HG03354 (cell line): ENCODE measurements at regions not wholly inside any gene's neighbourhood (a gene's known extent, or its start where the extent isn't known, plus 50 kb on each side); places are given as distances from the start of the nearest gene placed in this dataset.

ENCODE experiments used
- ATAC-seq: cut with Tn5 transposase; IDR thresholded peaks from one replicate; pipeline ENCODE4 v1.9.1; 2021; ENCODE audit warnings: mild to moderate bottlenecking; ENCODE audit not compliant: unreplicated experiment, poor library complexity, severe bottlenecking

- no peak for ATAC-seq
Observed at GRCh38 chr9:24488896-24489295, 56.8 kb downstream of the IZUMO3 start.

DNA sequence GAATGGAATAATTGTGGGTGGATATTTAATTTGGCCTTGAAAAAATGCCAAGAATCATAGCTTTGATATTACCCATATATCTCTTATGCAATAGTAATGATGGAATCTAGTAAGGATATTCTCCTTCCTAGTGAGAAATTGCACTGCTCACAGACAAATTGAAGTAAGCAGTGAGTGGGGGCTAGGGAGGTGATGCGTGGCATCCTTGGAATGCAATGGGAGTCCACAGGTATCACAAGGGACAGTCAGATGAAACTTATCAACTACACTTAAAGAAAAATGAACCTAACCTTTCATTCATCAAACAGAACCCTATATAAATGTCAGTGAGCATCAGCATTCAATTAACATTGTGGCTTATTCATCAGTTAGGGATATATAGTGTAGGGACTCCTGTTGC is 57.8 kb downstream of the IZUMO3 start:
- ATAC-seq: no peak

GRCh38 chr9:24487250-24487861 is 58.3 kb downstream of the IZUMO3 start:
- ATAC-seq: no peak

DNA sequence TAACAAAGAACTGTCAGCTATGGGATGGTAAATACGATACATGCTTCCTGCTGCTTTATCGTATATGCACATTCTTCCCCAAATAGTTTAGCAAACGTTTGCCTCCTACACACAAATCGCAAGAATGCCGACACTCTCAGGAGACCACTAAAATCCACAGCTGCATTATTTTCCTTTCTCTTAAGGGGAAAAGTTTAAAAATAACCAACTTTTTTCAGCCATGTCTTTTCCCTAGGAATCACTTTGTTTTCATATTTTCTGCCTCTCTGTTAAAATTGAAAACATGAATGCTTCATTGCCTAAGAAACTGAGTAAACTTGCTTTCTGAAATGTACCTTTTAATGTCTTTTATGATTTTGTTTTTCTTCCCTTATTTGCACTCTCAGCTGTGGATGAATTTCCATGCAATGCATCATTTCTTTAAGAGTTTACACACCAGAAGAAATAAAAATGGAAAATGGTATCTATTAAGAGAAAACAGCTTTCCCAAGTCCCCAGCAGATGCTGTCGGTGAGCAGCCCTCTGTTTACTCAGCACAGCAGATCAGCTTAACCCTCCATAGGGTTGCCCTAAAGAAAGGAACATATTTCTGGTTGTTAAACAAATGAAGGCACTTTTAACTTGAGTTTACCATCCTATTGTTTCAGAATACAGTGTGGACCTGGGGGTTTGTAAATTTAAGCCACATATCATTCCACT is 66.2 kb downstream of the IZUMO3 start:
- ATAC-seq: no peak

DNA sequence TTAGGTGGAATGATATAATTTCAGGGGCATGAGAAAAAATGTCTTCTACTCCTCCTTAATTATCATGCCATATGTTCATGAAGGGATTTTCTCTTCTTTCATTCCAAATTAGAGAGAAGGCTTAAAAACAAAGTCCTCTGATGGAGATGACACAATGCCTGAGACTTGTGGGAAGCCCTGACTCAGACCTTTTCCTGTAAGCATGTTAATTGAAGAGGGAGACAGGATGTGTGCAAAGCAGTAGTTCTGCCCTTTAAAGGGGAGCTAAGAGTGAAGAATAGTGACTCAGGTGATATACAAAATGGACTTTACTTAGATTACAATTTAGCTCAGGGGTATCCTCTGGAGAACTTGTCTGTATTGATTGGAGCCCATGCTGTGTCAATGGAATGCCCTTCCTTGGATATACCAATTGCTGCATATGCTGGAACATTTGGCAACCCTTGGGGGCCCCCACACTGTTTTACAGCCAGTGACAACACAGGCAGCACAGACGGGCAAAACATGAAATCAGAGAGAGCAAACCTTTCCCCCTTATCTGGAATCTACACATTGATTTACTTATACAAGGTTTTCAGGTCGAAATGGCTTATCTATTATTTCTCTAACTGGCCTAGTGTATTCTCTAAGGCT is 81.3 kb downstream of the IZUMO3 start:
- ATAC-seq: no peak

GRCh38 chr9:24462951-24463350 is 82.7 kb downstream of the IZUMO3 start:
- ATAC-seq: no peak

- ATAC-seq: no peak
Observed at GRCh38 chr9:24460781-24461180, 84.9 kb downstream of the IZUMO3 start.

GRCh38 chr9:24459953-24460352 is 85.7 kb downstream of the IZUMO3 start:
- no peak for ATAC-seq

DNA sequence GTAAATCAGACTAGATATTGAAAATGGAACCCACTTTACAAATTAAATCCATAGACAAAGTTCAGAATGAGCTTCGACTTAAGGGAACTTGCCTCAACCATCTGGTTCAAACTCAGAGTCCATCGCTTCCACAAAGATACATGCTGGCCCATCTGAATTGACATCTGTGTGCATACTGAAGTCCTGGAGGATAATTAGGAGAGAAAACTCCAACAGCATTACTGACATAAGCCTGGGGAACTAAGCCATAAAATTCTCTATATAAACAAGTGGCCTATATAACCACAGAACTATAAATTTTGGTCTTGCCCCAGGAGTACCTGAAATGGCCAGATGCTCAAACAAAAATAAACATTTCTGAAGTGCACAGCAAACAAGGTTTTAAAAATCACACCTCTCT is 94.4 kb downstream of the IZUMO3 start:
- ATAC-seq: no peak

GRCh38 chr9:24449976-24450375 is 95.7 kb downstream of the IZUMO3 start:
- ATAC-seq: no peak

GRCh38 chr9:24439456-24439855 is 106.2 kb downstream of the IZUMO3 start:
- ATAC-seq: no peak

DNA sequence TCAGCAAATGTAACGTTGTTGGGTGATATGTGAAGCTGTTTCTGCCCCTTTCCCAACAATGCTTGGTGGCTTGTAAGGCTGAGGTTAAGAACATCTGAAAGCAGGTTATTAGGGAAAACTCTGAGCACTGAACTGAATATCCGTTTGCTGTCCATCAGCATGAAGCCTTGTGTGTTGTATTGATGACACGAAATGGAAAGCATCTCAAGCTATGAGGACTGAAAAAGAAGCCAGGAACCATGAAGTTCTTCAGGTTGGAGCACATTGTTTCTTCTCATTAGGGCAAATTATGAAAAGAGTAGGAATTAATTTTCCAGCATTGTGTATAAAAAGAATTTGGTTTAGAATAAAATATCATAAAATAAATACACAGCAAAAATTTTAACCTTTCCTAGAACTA is 106.8 kb downstream of the IZUMO3 start:
- no peak for ATAC-seq

DNA sequence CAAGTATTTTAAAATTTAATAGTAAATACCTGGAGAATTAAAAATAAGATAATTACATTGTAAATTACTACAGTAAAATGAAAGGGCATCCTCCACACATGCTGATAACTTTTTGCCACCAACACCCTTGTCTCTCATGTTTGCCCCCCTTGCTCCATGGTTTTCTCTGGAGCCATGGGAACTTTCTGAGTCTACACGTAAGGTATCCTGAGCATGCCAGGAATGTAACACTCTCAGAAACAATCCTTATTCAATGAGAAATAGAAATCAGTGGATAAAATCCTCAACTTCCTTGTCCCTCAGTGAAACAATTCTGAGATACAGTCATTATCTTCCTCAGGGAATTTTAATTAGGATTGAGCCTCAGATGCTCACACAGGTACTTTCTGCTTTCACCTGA is 108.9 kb downstream of the IZUMO3 start:
- ATAC-seq: no peak

DNA sequence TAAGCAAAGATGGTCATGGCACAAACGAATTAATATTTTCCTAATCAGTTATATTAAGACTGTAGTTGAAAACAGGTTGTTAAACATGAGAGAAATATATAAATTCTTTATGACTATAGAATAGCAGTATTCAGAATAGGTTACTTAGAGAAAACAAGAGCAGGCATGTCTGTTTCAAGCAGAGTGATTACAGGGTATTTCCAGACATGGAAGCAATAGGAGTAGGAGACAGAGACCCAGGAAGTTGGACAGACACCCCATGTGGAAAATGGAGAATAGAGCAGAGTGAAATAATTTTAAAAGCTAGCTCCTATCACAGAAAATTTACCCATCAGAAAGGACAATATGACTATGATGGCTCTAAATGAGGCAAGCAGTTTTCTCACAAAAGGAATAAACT is 111.5 kb downstream of the IZUMO3 start:
- no peak for ATAC-seq

DNA sequence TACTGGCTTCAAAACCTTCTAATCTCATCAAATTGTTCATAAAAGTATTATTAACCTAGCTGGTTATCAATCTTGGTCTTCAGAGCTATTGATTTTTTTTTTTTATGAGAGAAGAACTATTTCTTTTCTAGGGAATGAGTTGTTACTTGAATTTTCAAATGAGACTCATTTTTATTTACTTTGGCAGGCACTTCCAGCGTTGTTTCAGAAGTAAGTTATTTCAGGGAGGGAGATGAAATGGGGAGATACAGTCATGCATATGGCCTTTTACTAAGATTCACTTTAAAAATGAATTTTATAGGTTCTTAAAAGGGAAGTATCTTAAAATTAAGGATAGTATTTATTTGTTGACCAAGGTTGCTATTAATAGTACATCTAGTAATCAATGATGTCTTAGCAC is 129.6 kb downstream of the IZUMO3 start:
- no peak for ATAC-seq

GRCh38 chr9:24413651-24414050 is 132.0 kb downstream of the IZUMO3 start:
- no peak for ATAC-seq

DNA sequence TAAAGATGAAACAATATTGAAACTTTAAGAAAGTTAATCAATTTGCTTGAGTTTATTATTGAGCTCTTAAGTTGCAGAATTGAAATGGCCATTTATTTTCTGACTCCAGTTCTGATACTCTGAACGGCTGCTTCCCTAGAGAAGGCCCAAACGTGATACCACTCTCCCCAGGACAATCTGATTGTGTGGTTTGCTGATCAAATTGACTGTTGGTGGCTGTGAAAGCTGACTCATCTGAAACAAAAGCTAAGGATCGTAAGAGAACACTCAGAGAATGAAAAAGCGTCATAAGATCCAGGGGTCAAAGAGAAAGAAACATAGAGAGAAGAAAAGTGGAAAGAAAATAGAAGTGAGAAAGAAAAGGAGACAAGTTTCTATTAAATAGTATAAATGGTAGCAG is 147.2 kb downstream of the IZUMO3 start:
- no peak for ATAC-seq

DNA sequence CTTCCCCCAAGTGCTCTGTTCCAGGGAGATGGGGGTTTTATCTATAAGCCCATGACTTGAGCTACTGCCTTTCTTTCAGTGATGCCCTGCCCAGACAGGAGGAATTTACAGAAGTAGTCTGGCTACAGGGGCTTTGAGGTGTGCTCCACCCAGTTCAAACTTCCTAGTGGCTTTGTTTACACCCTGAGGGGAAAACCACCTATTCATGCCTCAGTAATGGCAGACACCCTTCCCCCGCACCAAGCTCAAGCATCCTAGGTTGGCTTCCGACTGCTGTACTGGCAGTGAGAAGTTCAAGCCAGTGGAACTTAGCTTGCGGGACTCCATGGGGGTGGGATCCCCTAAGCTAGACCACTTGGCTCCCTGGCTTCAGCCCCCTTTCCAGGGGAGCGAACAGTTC is 154.6 kb downstream of the IZUMO3 start:
- no peak for ATAC-seq

GRCh38 chr9:24385077-24385476 is 160.6 kb downstream of the IZUMO3 start:
- no peak for ATAC-seq

- ATAC-seq: no peak
Observed at GRCh38 chr9:24382566-24382965, 163.1 kb downstream of the IZUMO3 start.

DNA sequence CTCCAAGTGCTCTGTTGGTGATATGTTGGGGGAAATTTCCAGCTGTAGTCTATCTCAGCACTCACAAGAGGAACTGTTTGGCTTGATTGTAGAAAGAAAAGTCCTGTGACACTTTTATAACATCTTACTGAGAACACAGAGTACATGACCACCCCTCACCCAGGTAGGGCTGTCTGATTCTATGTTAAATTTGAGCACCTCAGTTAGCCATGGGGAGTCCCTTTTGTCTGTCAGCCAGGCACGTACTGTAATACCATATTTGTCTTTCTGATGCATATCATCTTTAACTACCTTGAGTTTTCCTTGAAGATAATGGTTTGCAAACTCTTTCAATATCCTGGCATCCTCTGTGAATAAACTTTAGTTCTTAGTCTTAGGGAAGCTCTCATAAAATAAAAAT is 164.5 kb downstream of the IZUMO3 start:
- ATAC-seq: no peak
